Glutamatergic neuron (in vitro differentiated cells): ENCODE measurements at regions not wholly inside any gene's neighbourhood (a gene's known extent, or its start where the extent isn't known, plus 50 kb on each side); places are given as distances from the start of the nearest gene placed in this dataset.

Experiments used
- DNase-seq: peaks from one replicate; pipeline ENCODE4 v3.0.0; 2022
- H3K27ac Mint-ChIP-seq: one replicate; pipeline ENCODE4 v1.8.0; 2020; ENCODE audit warnings: mild to moderate bottlenecking, mixed read lengths, inconsistent platforms; ENCODE audit not compliant: unreplicated experiment
- H3K27me3 Mint-ChIP-seq: one replicate; pipeline ENCODE4 v1.8.0; 2020; ENCODE audit warnings: mild to moderate bottlenecking, moderate library complexity, mixed read lengths, inconsistent platforms; ENCODE audit not compliant: unreplicated experiment
- H3K36me3 Mint-ChIP-seq: one replicate; pipeline ENCODE4 v1.8.0; 2020; ENCODE audit warnings: mild to moderate bottlenecking, mixed read lengths, inconsistent platforms; ENCODE audit not compliant: unreplicated experiment
- H3K4me1 Mint-ChIP-seq: one replicate; pipeline ENCODE4 v1.8.0; 2020; ENCODE audit warnings: mild to moderate bottlenecking, low read depth, mixed read lengths, inconsistent platforms; ENCODE audit not compliant: unreplicated experiment
- H3K4me3 Mint-ChIP-seq: one replicate; pipeline ENCODE4 v1.8.0; 2020; ENCODE audit warnings: mild to moderate bottlenecking, mixed read lengths, inconsistent platforms; ENCODE audit not compliant: unreplicated experiment
- H3K9me3 Mint-ChIP-seq: one replicate; pipeline ENCODE4 v1.8.0; 2020; ENCODE audit warnings: mild to moderate bottlenecking, moderate library complexity, mixed read lengths, inconsistent platforms; ENCODE audit not compliant: unreplicated experiment
- TF ChIP-seq, protein P1 (sequence below): fragments of 200-600 bp; sonication (generic); IDR thresholded peaks from one replicate; pipeline ENCODE4 v1.5.0; 2021; ENCODE audit not compliant: partially characterized antibody, unreplicated experiment

DNA sequence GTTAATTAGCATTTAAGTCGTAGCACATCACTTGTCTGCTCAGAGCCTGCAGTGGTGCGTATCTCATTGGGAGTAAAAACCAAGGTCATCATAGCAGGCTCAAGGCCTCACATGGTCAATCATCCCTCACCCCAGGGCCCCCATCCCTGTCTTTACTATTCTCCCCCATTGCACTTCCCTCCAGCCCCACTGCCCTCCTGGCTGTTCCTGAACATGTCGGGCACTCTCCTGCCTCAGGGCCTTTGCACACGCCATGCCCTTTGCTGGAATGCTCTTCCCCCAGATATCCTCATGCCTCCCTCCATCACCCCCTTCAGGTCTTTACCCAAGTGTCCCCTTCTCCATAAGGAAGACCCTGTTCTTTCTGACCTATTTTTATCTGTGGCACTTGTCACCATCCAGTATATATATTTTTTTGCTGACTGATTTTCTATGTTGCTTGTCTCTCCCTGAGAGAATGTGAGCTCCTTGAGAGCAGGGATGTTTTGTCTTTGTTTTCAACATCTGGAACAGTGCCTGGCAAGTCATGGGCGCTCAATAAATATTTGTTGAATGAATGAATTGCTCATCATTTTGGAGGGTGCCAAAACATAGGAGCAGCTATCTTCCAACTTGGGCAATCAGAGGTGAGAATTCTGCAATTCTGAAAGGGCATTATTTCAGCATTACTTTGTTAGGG, 74.1 kb upstream of the POU3F1 start:
- no peak overlapping the region for H3K4me3 Mint-ChIP-seq
- H3K9me3 Mint-ChIP-seq: peaks cover 4% of the 10 kb centered on the region
- TF ChIP-seq, protein P1, sequence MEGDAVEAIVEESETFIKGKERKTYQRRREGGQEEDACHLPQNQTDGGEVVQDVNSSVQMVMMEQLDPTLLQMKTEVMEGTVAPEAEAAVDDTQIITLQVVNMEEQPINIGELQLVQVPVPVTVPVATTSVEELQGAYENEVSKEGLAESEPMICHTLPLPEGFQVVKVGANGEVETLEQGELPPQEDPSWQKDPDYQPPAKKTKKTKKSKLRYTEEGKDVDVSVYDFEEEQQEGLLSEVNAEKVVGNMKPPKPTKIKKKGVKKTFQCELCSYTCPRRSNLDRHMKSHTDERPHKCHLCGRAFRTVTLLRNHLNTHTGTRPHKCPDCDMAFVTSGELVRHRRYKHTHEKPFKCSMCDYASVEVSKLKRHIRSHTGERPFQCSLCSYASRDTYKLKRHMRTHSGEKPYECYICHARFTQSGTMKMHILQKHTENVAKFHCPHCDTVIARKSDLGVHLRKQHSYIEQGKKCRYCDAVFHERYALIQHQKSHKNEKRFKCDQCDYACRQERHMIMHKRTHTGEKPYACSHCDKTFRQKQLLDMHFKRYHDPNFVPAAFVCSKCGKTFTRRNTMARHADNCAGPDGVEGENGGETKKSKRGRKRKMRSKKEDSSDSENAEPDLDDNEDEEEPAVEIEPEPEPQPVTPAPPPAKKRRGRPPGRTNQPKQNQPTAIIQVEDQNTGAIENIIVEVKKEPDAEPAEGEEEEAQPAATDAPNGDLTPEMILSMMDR: no peak
- peaks cover 4% of the 10 kb centered on the region for H3K27me3 Mint-ChIP-seq
- H3K27ac Mint-ChIP-seq: no peak overlapping the region
- no peak for DNase-seq
- H3K4me1 Mint-ChIP-seq: peaks cover 20% of the 10 kb centered on the region
- no peaks in the 10 kb centered on the region for H3K36me3 Mint-ChIP-seq

DNA sequence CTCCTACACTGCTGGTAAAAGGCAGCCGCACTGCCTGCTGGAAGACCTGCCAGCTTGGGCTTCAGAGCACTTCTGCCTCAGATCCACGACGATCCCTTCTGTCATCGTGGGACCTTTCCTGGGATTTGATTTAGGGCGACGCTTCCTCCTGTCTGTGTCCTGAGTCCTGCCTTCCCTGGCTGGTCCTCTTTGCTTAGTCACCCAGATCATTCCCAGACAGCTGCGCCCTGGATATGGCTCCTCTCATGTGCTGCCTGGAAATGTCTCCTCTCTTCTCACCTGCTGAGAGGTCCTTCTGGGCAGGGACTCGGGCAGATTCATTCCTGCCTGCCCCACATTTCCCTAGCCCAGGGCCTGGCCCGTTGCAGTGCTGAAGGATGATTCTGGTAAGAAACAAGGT, 72.4 kb upstream of the POU3F1 start:
- H3K4me3 Mint-ChIP-seq: no peak overlapping the region
- no peak overlapping the region for H3K27ac Mint-ChIP-seq
- peaks cover 4% of the 10 kb centered on the region for H3K9me3 Mint-ChIP-seq
- DNase-seq: no peak
- H3K27me3 Mint-ChIP-seq: peaks cover 2% of the 10 kb centered on the region
- TF ChIP-seq, protein P1: no peak
- peaks cover 18% of the 10 kb centered on the region for H3K4me1 Mint-ChIP-seq
- no peaks in the 10 kb centered on the region for H3K36me3 Mint-ChIP-seq

DNA sequence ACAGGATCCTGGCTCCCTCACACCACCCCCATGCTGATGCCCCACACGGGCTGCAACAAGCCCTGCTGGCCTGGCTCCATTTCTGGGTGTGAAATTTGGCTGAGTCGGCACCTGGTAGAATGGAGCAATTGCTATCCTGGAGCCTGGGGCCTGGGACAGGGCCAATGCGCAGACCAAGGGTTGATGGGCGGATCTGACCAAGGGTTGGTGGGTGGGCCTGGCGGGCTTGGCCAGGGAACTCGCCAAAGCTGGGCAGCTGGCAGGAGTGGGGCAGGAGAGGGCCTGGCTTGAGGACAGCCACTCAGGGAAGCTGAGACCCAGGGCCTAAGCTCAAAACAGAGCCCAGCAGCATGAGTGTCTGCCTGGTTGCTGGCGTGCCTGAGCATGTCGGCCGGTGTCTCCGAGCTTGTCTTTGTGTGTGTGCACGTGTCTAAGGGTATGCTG, 70.9 kb upstream of the POU3F1 start:
- Mint-ChIP-seq H3K9me3 (peaks cover 4% of the 10 kb centered on the region), H3K27ac (no peak overlapping the region), H3K36me3 (peaks cover under 1% of the 10 kb centered on the region), H3K4me3 (no peak overlapping the region), H3K4me1 (peaks cover 14% of the 10 kb centered on the region), H3K27me3 (peaks cover 7% of the 10 kb centered on the region)
- no peak for DNase-seq
- TF ChIP-seq, protein P1: no peak

DNA sequence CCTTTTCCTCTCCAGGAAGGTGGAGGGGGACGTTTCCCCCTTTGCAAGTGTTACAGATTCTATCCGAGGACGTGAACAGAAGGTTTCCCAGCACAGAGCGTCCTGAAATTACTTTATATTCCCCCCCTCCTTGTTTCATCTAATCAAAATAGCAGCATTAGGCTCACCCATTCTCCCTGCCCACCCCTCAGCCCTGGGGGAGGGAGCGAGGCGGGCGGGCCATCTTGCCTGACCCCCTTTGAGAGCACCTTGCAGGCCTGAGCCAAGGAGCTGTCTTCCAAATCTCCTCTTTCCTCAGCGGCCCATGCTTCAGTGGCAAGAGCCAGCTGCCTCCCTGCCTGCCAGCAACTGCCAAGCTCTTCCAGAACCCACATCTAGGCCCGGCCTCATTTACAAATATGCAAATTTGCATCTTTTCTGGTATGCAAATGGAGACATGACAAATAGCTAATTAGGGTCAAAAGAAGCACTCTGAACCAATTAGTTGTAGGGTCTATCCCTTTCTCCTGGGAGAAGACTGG, 69.1 kb upstream of the POU3F1 start:
- Mint-ChIP-seq H3K4me3 (peak overlapping the region; percentile 5), H3K9me3 (peaks cover 6% of the 10 kb centered on the region), H3K4me1 (peaks cover 14% of the 10 kb centered on the region), H3K36me3 (peaks cover 9% of the 10 kb centered on the region), H3K27ac (no peak overlapping the region), H3K27me3 (peaks cover 7% of the 10 kb centered on the region)
- TF ChIP-seq, protein P1: no peak
- DNase-seq: no peak

DNA sequence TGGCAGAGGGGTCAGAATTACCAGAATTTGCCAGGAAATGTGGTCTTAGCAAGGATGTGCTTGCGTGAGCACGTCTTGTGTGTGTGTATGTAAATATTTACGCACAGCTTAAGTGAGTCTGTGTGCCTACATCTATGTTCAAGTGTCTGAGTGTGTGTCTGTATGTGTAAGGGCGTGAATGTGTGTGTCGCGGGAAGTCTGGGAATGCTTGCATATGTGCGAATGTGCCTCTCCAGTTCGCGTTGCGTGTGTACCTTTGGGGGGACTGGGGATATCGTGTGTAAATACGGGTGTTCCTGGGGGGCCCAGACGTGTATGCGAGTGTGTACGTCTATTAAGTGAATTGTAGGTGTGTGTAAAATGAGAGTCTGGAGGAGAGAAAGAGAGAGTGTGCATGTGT, 68.6 kb upstream of the POU3F1 start:
- peaks cover 7% of the 10 kb centered on the region for H3K27me3 Mint-ChIP-seq
- TF ChIP-seq, protein P1: no peak
- DNase-seq: no peak
- peaks cover 6% of the 10 kb centered on the region for H3K9me3 Mint-ChIP-seq
- H3K4me1 Mint-ChIP-seq: peaks cover 14% of the 10 kb centered on the region
- H3K36me3 Mint-ChIP-seq: peaks cover 13% of the 10 kb centered on the region
- H3K4me3 Mint-ChIP-seq: no peak overlapping the region
- H3K27ac Mint-ChIP-seq: no peak overlapping the region
